Thyroid gland (tissue), 4 donors: ENCODE measurements at regions not wholly inside any gene's neighbourhood (a gene's known extent, or its start where the extent isn't known, plus 50 kb on each side); places are given as distances from the start of the nearest gene placed in this dataset.
"Not testable (repeated sequence)": the region's sequence is repeated elsewhere in the genome, so short reads cannot be mapped to it uniquely, and the experiment has no call there.

Experiments
- DNase-seq, 2 donors: peaks; one replicate each; pipeline ENCODE4 v3.0.0-alpha.2; 2019
- H3K27ac ChIP-seq, 3 donors: fragments of 200-600 bp; sonication (generic); 1 replicate in 2 of 3; 2 replicates in 1 of 3; pipeline ENCODE4 v1.5.1; 2016 to 2019; ENCODE audit warnings: mild to moderate bottlenecking in 1 of 3, moderate library complexity in 1 of 3
- H3K27me3 ChIP-seq: fragments of 200-600 bp; sonication (generic); one replicate; pipeline ENCODE4 v1.5.1; 2019
- H3K36me3 ChIP-seq, 2 donors: fragments of 200-600 bp; sonication (generic); one replicate each; pipeline ENCODE4 v1.5.1; 2016 to 2019
- H3K4me1 ChIP-seq, 2 donors: fragments of 200-600 bp; sonication (generic); one replicate each; pipeline ENCODE4 v1.5.1; 2017 to 2019
- H3K4me3 ChIP-seq, 3 donors: fragments of 200-600 bp; sonication (generic); replicated peaks in 1 of 3; 1 replicate in 2 of 3; 2 replicates in 1 of 3; pipeline ENCODE4 v1.5.1; 2016; ENCODE audit warnings: mild to moderate bottlenecking in 1 of 3
- H3K9me3 ChIP-seq: fragments of 200-600 bp; sonication (generic); one replicate; pipeline ENCODE4 v1.5.1; 2017
- CTCF ChIP-seq, 6 experiments: fragments of 200-600 bp in 3 of 6; fragments of 450-650 bp in 3 of 6; sonication (generic) in 3 of 6; IDR thresholded peaks; one replicate each; pipeline ENCODE4 v1.5.1; 2016 to 2019; ENCODE audit warnings: antibody characterized with exemption in 6 of 6, mild to moderate bottlenecking in 2 of 6, inconsistent platforms in 1 of 6, moderate library complexity in 1 of 6
- POLR2A ChIP-seq, 2 donors: fragments of 450-650 bp; IDR thresholded peaks; one replicate each; pipeline ENCODE4 v1.6.1; 2017; ENCODE audit warnings: antibody characterized with exemption in 2 of 2, mild to moderate bottlenecking in 2 of 2, moderate library complexity in 1 of 2
- WGBS, 2 donors: methylation state at CpG; one replicate each; pipeline ENCODE4 v1.1.5; 2017; 5-methylcytosine and 5-hydroxymethylcytosine counted together
- intact Hi-C: fragments of 100-400 bp; cut with DNase I; formaldehyde crosslinking; loops from one replicate; pipeline ENCODE4 v1.15.1; 2023

DNA sequence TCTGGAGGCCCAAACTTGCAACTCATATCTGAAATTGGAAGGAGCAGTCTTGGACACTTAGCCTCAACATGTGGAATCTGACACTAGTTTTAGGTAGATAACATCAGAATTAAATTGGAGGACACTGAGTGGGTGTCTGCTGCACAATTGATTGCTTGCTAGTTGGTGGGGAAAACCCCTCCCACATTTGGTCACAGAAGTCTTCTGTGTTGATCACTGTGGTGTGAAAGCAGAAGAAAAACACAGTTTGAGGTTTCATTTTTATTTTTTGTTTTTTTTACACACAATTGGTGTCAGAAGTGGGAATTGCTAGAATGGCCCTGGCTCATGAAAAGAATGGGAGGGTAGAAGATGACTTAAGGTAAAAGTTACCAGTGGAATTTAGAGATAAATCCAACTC lies 78.0 kb upstream of the CD163 start:
- TF ChIP-seq POLR2A (IDR thresholded peaks at IDR 0.05) (no peak), CTCF (IDR thresholded peaks at IDR 0.05) (no peak)
- no peak overlapping the region for H3K27ac ChIP-seq
- no peaks in the 10 kb centered on the region for H3K4me1 ChIP-seq
- no peaks in the 10 kb centered on the region for H3K9me3 ChIP-seq
- no peaks in the 10 kb centered on the region for H3K36me3 ChIP-seq
- intact Hi-C loops = no loop called here
- no peaks in the 10 kb centered on the region for H3K27me3 ChIP-seq
- no peak overlapping the region for H3K4me3 ChIP-seq
- DNase-seq = no peak

DNA sequence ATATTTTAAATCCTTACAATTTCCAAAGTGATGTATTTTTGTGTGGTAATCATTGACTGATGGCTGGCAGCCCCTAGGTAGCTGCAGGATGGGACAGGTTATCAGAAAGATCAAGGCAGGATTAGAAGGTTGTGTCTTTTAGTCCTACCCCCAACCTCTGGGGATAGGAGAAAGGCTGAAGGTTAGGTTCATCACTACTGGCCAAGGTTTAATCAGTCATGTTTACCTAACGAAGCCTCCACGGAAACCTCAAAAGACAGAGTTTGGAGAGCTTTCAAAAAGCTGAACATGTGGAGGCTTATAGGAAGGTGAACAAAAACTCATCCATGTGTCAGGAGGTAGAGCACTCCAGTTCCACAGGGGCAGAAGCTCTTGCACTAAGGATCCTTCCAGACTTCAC lies 77.5 kb upstream of the CD163 start:
- no peaks in the 10 kb centered on the region for H3K27me3 ChIP-seq
- intact Hi-C loops = no loop called here
- no peak for DNase-seq
- 41 to 46% methylated on average over 2 of the region's 2 CpGs for WGBS, 2 donors
- TF ChIP-seq POLR2A (IDR thresholded peaks at IDR 0.05) (no peak), CTCF (IDR thresholded peaks at IDR 0.05) (no peak)
- no peaks in the 10 kb centered on the region for H3K36me3 ChIP-seq
- no peaks in the 10 kb centered on the region for H3K4me1 ChIP-seq
- H3K9me3 ChIP-seq = no peaks in the 10 kb centered on the region
- H3K27ac ChIP-seq = no peak overlapping the region
- no peak overlapping the region for H3K4me3 ChIP-seq

GRCh38 chr12:7571257-7571656 lies 67.7 kb upstream of the CD163 start:
- Histone ChIP-seq H3K27me3 (no peaks in the 10 kb centered on the region), H3K27ac (no peak overlapping the region), H3K36me3 (no peaks in the 10 kb centered on the region), H3K4me1 (no peaks in the 10 kb centered on the region), H3K9me3 (no peaks in the 10 kb centered on the region), H3K4me3 (no peak overlapping the region)
- TF ChIP-seq POLR2A (IDR thresholded peaks at IDR 0.05) (no peak), CTCF (IDR thresholded peaks at IDR 0.05) (no peak)
- DNase-seq = no peak
- intact Hi-C loops = no loop called here
- WGBS, 2 donors = 48 to 73% methylated on average over 1 of the region's 1 CpG

DNA sequence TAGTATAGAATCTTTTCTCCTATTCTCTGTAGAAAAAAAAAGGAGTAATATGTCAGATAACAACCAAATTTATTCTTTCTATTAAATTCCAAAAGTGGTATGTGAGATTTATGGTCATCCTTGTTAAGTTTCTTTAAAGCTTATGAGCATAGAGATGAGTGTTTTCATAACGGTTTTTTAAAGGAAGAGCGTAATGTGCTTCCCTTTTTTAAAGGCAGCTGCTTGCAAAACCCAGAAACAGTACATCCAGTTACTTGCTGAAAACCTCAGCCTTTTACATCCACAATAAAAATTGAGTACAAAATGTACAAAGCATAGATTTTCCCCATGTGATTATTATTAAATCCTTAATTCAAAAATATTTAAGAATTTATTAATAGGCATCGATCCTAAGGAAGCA lies 53.6 kb upstream of the CD163 start:
- Histone ChIP-seq H3K9me3 (no peaks in the 10 kb centered on the region), H3K27me3 (no peaks in the 10 kb centered on the region), H3K36me3 (no peaks in the 10 kb centered on the region), H3K27ac (no peak overlapping the region), H3K4me3 (no peak overlapping the region), H3K4me1 (no peaks in the 10 kb centered on the region)
- TF ChIP-seq CTCF (IDR thresholded peaks at IDR 0.05) (no peak), POLR2A (IDR thresholded peaks at IDR 0.05) (no peak)
- 74 to 80% methylated on average over 3 of the region's 3 CpGs for WGBS, 2 donors
- DNase-seq = no peak
- intact Hi-C loops = no loop called here

GRCh38 chr12:7555752-7556151 lies 52.2 kb upstream of the CD163 start:
- intact Hi-C loops = no loop called here
- WGBS, 2 donors = 21% methylated on average over 3 of the region's 3 CpGs
- TF ChIP-seq CTCF (IDR thresholded peaks at IDR 0.05) (no peak), POLR2A (IDR thresholded peaks at IDR 0.05) (no peak)
- Histone ChIP-seq H3K4me3 (no peak overlapping the region), H3K4me1 (no peaks in the 10 kb centered on the region), H3K36me3 (no peaks in the 10 kb centered on the region), H3K27ac (no peak overlapping the region), H3K9me3 (no peaks in the 10 kb centered on the region), H3K27me3 (no peaks in the 10 kb centered on the region)
- DNase-seq = no peak

- H3K27me3 ChIP-seq, H3K27ac ChIP-seq, H3K4me3 ChIP-seq, H3K36me3 ChIP-seq, H3K9me3 ChIP-seq, DNase-seq, H3K4me1 ChIP-seq, intact Hi-C loops: not testable (repeated sequence)
- WGBS, 2 donors = 93 to 94% methylated on average over 6 of the region's 6 CpGs
Observed at GRCh38 chr12:7554831-7555230, 51.3 kb upstream of the CD163 start.
